Esophagus squamous epithelium (tissue), 5 donors: ENCODE measurements at regions not wholly inside any gene's neighbourhood (a gene's known extent, or its start where the extent isn't known, plus 50 kb on each side); places are given as distances from the start of the nearest gene placed in this dataset.

Experiments
- DNase-seq: peaks from one replicate; lab custom pipeline; 2025; lab: John Stamatoyannopoulos, UW
- H3K27ac ChIP-seq, 4 donors: fragments of 200-600 bp; sonication (generic); one replicate each; pipeline ENCODE4 v1.5.1; 2016 to 2019; ENCODE audit warnings: mild to moderate bottlenecking in 1 of 4
- H3K27me3 ChIP-seq, 4 donors: fragments of 200-600 bp; sonication (generic); 1 replicate in 3 of 4; 2 replicates in 1 of 4; pipeline versions ENCODE4 v1.5.1 to v1.6.0; 2017 to 2021; ENCODE audit warnings: antibody characterized with exemption in 1 of 4
- H3K36me3 ChIP-seq, 3 donors: fragments of 200-600 bp; sonication (generic); one replicate each; pipeline ENCODE4 v1.5.1; 2016 to 2019
- H3K4me1 ChIP-seq, 3 donors: fragments of 200-600 bp; sonication (generic); one replicate each; pipeline ENCODE4 v1.5.1; 2017 to 2019
- H3K4me3 ChIP-seq, 4 donors: fragments of 200-600 bp; sonication (generic); 1 replicate in 3 of 4; 2 replicates in 1 of 4; pipeline ENCODE4 v1.5.1; 2016 to 2019; ENCODE audit warnings: mild to moderate bottlenecking in 2 of 4, moderate library complexity in 1 of 4
- H3K9me3 ChIP-seq, 3 donors: fragments of 200-600 bp; sonication (generic); one replicate each; pipeline ENCODE4 v1.5.1; 2016 to 2019
- POLR2A ChIP-seq, 4 donors: fragments of 450-650 bp; IDR thresholded peaks; one replicate each; pipeline ENCODE4 v1.6.1; 2017; ENCODE audit warnings: antibody characterized with exemption in 4 of 4, mild to moderate bottlenecking in 4 of 4, moderate library complexity in 3 of 4
- WGBS, 2 donors: methylation state at CpG; one replicate each; pipeline ENCODE4 v1.1.5; 2018; 5-methylcytosine and 5-hydroxymethylcytosine counted together
- intact Hi-C: fragments of 100-400 bp; cut with DNase I; formaldehyde crosslinking; loops from one replicate; pipeline ENCODE4 v1.15.0; 2022
- TF ChIP-seq, protein P1 (sequence below), 6 experiments: fragments of 450-650 bp in 4 of 6; fragments of 200-600 bp in 2 of 6; sonication (generic) in 2 of 6; IDR thresholded peaks; one replicate each; pipeline ENCODE4 v1.5.1; 2016 to 2019; ENCODE audit warnings: antibody characterized with exemption in 6 of 6, mild to moderate bottlenecking in 4 of 6, moderate library complexity in 4 of 6
- donor health status: DM: yes; HTN: yes; CAD: no.

GRCh38 chr11:29750392-29750791, 266.4 kb downstream of the KCNA4 start:
- WGBS, 2 donors = 70 to 98% methylated on average over 3 of the region's 3 CpGs
- Histone ChIP-seq H3K36me3 (no peaks in the 10 kb centered on the region), H3K4me3 (no peak overlapping the region), H3K9me3 (no peaks in the 10 kb centered on the region), H3K27ac (no peak overlapping the region), H3K27me3 (no peaks in the 10 kb centered on the region), H3K4me1 (no peaks in the 10 kb centered on the region)
- intact Hi-C loops = no loop called here
- no peak for TF ChIP-seq POLR2A (IDR thresholded peaks at IDR 0.05)
- TF ChIP-seq, protein P1, sequence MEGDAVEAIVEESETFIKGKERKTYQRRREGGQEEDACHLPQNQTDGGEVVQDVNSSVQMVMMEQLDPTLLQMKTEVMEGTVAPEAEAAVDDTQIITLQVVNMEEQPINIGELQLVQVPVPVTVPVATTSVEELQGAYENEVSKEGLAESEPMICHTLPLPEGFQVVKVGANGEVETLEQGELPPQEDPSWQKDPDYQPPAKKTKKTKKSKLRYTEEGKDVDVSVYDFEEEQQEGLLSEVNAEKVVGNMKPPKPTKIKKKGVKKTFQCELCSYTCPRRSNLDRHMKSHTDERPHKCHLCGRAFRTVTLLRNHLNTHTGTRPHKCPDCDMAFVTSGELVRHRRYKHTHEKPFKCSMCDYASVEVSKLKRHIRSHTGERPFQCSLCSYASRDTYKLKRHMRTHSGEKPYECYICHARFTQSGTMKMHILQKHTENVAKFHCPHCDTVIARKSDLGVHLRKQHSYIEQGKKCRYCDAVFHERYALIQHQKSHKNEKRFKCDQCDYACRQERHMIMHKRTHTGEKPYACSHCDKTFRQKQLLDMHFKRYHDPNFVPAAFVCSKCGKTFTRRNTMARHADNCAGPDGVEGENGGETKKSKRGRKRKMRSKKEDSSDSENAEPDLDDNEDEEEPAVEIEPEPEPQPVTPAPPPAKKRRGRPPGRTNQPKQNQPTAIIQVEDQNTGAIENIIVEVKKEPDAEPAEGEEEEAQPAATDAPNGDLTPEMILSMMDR (IDR thresholded peaks at IDR 0.05) = no peak
- no peak for DNase-seq

GRCh38 chr11:29734287-29734686, 282.5 kb downstream of the KCNA4 start:
- DNase-seq = no peak
- no peak overlapping the region for H3K4me3 ChIP-seq
- intact Hi-C loops = no loop called here
- H3K4me1 ChIP-seq = no peaks in the 10 kb centered on the region
- H3K36me3 ChIP-seq = no peaks in the 10 kb centered on the region
- no peaks in the 10 kb centered on the region for H3K9me3 ChIP-seq
- H3K27me3 ChIP-seq = no peaks in the 10 kb centered on the region
- 44 to 57% methylated on average over 1 of the region's 1 CpG for WGBS, 2 donors
- no peak overlapping the region for H3K27ac ChIP-seq
- TF ChIP-seq, protein P1 (IDR thresholded peaks at IDR 0.05) = no peak
- TF ChIP-seq POLR2A (IDR thresholded peaks at IDR 0.05) = no peak

GRCh38 chr11:29713831-29714320, 303.0 kb downstream of the KCNA4 start:
- no peak overlapping the region for H3K4me3 ChIP-seq
- intact Hi-C loops = no loop called here
- no peak overlapping the region for H3K27ac ChIP-seq
- TF ChIP-seq, protein P1 (IDR thresholded peaks at IDR 0.05) = no peak
- 89 to 91% methylated on average over 11 to 13 of the region's 14 CpGs for WGBS, 2 donors
- no peak for DNase-seq
- no peaks in the 10 kb centered on the region for H3K4me1 ChIP-seq
- no peaks in the 10 kb centered on the region for H3K36me3 ChIP-seq
- no peaks in the 10 kb centered on the region for H3K9me3 ChIP-seq
- no peaks in the 10 kb centered on the region for H3K27me3 ChIP-seq

DNA sequence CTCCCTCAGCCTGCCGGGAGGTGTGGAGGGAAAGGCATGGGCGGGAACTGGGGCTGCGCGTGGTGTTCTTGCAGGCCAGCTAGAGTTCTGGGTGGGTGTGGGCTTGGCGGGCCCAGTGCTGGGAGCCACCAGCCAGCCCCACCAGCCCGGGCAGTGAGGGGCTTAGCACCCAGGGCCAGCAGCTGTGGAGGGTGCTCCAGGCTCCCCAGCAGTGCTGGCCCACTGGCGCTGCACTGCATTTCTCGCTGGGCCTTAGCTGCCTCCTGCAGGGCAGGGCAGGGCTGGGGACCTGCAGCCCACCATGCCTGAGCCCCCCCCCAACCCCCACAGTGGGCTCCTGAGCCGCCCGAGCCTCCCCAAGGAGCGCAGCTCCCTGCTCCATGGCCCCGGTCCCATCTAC, 304.2 kb downstream of the KCNA4 start:
- no peak for DNase-seq
- Histone ChIP-seq H3K4me1 (no peaks in the 10 kb centered on the region), H3K36me3 (no peaks in the 10 kb centered on the region), H3K27me3 (no peaks in the 10 kb centered on the region), H3K9me3 (no peaks in the 10 kb centered on the region), H3K4me3 (no peak overlapping the region), H3K27ac (no peak overlapping the region)
- intact Hi-C loops = no loop called here
- TF ChIP-seq, protein P1 (IDR thresholded peaks at IDR 0.05) = no peak
- no peak for TF ChIP-seq POLR2A (IDR thresholded peaks at IDR 0.05)
- WGBS, 2 donors = 40% methylated on average over 1 of the region's 12 CpGs; no CpG with 5 or more reads in 1 of the 2 donors

GRCh38 chr11:29707924-29708323, 308.9 kb downstream of the KCNA4 start:
- Histone ChIP-seq H3K4me1 (no peaks in the 10 kb centered on the region), H3K36me3 (no peaks in the 10 kb centered on the region), H3K27me3 (no peaks in the 10 kb centered on the region), H3K27ac (no peak overlapping the region), H3K9me3 (no peaks in the 10 kb centered on the region), H3K4me3 (no peak overlapping the region)
- TF ChIP-seq POLR2A (IDR thresholded peaks at IDR 0.05) = no peak
- TF ChIP-seq, protein P1 (IDR thresholded peaks at IDR 0.05) = no peak
- intact Hi-C loops = no loop called here
- DNase-seq = no peak
- 36 to 37% methylated on average over 2 of the region's 2 CpGs for WGBS, 2 donors
